HG02623 (cell line): ENCODE measurements at regions not wholly inside any gene's neighbourhood (a gene's known extent, or its start where the extent isn't known, plus 50 kb on each side); places are given as distances from the start of the nearest gene placed in this dataset.

Source experiments
- ATAC-seq: cut with Tn5 transposase; IDR thresholded peaks from one replicate; pipeline ENCODE4 v1.9.1; 2021; ENCODE audit warnings: moderate library complexity; ENCODE audit not compliant: unreplicated experiment

GRCh38 chr18:73746101-73746500 is 401.5 kb downstream of the FBXO15 start:
- no peak for ATAC-seq

DNA sequence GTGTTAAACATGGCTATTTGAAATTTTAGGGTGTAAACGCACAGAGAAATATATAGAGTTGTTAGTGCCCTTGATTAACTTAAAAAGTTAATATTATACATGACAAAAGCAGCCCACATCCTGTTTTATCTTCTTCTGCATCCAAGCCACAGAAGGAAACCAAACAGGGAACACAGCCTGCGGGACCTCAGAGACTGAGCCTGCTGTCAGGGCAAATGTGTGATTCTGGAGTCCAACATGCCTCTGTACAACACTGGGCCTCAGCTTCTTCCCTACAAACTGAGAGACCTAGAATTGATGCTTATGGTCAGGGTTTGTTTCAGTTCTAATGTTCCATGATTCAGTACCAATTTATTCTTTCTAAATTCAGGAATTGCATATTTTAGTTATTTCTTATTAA is 404.7 kb downstream of the FBXO15 start:
- no peak for ATAC-seq

- ATAC-seq: no peak
Observed at GRCh38 chr18:73741946-73742345, 405.7 kb downstream of the FBXO15 start.

- no peak for ATAC-seq
Observed at GRCh38 chr18:73739098-73739497, 408.5 kb downstream of the FBXO15 start.

GRCh38 chr18:73737990-73738389 is 409.6 kb downstream of the FBXO15 start:
- no peak for ATAC-seq

- no peak for ATAC-seq
Observed at GRCh38 chr18:73735836-73736235, 411.8 kb downstream of the FBXO15 start.

GRCh38 chr18:73733806-73734314 is 413.8 kb downstream of the FBXO15 start:
- no peak for ATAC-seq

DNA sequence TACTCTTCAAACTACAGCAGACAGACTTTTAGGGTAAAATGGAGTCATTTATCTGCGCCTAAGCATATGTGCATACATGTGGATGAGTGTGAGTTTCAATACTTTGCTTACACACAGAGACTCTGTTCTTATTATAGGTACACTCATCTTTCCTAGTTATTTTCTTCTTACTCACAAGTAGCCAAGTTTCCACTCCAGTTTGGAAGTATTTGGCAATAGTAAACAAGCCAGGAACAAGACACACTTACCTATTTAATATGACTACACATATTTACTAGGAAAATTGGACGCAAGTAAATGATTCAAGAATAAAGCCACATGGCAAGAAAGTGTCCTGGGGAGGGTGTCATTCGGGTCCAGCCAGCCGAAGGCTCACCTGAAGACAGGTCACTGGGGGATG is 414.3 kb downstream of the FBXO15 start:
- ATAC-seq: no peak

DNA sequence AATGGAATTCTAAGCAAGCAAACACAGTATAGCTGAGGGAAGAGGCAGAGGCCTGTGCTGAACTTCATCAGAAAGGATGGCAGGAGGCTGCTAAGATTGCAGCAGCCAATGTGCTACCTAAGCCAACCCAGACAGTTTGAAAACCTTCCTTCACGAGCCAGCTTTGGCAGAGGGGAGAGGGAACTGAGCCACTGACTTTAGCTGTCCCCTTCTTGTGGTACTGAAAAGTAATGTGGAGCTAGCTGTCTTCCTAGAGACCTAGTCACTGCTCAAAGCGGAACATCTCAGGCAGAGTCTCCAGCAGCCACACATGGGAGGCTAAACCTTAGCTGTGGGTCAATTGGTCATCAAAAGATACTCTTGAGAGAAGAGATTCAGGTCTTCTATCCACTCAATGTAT is 419.0 kb downstream of the FBXO15 start:
- ATAC-seq: no peak

DNA sequence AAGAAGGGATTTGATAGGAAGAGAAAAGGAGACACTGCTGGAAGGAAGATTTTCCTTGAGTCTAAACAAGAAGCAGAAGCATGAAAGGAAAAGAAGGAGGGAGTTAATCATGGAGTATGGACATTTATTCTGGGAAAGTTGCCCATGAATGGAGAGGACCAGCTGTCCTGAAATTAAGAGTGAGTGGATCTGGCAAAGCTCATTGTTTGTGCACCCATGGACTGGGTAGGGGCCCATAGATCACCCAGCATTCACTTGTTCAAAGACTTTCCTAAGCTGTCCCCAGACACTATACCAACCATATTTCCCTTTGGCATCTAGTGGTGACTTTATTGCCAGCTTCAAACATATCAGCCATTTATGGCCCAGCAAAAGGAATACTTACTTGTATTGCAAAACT is 422.7 kb downstream of the FBXO15 start:
- no peak for ATAC-seq

GRCh38 chr18:73719611-73720010 is 428.0 kb downstream of the FBXO15 start:
- ATAC-seq: no peak

DNA sequence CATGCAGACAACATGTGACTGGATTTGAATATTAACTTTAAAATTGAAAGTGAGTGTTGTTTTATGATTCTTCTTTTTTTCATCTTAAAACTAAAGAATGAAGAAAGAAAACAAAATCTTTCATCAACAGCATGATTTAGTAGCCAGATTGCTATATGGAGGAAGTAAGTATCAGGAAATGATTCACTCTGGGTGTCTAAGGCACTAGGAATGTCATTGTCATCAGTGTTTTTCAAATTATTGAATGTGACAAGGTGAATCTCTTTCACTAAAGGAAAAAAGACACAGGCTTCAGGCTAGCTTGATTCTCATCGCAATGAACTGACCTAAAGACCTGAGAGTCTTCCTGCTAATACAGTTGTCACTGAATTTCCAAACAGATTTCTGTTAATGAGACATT is 430.1 kb downstream of the FBXO15 start:
- no peak for ATAC-seq

GRCh38 chr18:73715210-73715670 is 432.4 kb downstream of the FBXO15 start:
- no peak for ATAC-seq

GRCh38 chr18:73714466-73714865 is 433.2 kb downstream of the FBXO15 start:
- ATAC-seq: no peak

- no peak for ATAC-seq
Observed at GRCh38 chr18:73711256-73711655, 436.4 kb downstream of the FBXO15 start.

DNA sequence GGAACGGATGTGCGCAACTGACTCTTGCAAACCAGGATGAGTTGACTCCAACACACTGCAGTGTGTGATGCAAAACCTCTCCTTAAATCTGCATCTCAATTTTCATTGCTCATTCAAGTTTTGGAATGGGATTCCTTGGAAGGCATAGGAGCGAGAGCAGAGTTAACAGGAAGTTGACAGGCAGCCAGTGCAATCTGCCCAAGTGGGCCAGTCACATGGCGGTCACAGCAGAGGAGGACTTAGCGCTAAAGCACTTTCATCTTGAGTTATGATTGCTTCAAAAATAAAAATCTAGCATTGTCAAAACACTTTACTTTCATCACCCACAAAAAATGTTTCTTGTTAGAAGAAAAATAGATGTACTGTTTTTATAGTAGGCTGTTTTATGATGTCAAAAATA is 439.0 kb downstream of the FBXO15 start:
- no peak for ATAC-seq

DNA sequence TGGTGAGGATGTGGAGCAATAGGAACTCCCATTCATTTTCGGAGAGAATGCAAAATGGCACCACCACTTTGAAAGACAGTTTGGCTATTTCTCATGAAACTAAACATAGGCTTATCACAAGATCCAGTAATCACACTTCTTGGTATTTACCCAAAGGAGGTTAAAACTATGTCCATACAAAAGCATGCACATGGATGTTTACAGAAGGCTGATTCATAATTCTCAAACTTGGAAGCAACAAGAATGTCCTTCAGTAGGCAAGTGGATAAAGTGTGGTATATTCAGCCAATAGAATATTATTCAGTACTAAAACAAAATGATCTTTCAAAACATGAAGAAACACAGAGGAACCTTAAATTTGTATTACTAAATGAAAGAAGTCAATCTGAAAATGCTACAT is 440.6 kb downstream of the FBXO15 start:
- no peak for ATAC-seq

GRCh38 chr18:73697353-73697752 is 450.3 kb downstream of the FBXO15 start:
- ATAC-seq: no peak

- no peak for ATAC-seq
Observed at GRCh38 chr18:73696698-73697097, 450.9 kb downstream of the FBXO15 start.

DNA sequence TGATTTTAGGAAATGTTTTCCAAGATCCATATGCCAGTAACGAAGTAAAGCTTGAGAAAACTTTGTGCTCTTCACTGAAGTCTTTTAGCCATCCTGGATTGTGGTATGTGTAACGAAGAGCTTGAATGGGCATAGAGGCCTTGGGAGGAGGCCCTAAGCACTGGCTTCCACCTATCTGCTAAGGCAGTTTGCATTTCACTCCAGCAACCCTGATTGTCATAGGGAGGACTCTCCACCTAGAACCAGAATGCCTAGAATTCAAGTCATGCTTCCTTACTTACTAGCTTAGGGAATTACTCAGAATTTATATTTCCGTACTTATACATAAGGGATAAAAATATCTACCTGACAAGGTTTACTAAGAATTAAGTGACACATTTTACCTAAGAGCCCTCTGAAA is 451.5 kb downstream of the FBXO15 start:
- no peak for ATAC-seq

GRCh38 chr18:73693091-73693490 is 454.5 kb downstream of the FBXO15 start:
- no peak for ATAC-seq

DNA sequence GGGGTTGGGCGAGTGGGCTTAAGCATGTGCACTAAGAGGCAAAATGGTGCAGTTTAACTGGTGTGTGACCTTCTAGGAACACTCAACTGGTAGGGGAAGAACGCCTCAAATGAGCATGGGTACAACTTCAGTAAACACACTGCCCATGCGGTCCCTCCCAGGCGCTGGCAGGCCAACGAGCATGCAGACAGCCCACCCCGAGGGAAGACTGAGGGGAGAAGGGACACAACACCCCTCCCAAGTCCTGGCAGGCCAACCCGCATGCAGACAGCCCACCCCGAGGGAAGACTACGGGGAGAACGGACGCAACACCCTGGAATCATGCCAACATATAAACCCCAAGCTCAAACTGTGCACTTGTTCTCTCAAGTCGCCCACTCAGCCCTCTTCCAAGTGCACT is 456.0 kb downstream of the FBXO15 start:
- ATAC-seq: no peak

DNA sequence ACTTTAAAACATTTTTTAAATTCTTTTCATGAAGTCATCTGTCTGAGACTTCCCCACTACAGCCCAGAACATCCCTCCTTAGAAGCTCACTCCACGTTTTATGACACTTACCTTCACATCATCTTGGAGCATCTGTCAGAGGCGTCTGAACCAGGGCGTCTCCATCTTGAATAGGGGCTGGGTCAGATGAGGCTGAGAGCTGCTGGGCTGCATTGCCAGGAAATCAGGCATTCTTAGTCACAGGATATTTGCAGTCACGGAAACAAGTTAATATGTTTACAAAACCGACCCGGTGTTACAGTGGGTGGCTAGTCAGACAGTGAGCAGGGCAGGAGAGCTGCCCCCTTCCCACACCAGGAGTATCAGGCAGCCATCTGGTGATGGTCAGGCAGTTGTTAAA is 456.5 kb downstream of the FBXO15 start:
- no peak for ATAC-seq

DNA sequence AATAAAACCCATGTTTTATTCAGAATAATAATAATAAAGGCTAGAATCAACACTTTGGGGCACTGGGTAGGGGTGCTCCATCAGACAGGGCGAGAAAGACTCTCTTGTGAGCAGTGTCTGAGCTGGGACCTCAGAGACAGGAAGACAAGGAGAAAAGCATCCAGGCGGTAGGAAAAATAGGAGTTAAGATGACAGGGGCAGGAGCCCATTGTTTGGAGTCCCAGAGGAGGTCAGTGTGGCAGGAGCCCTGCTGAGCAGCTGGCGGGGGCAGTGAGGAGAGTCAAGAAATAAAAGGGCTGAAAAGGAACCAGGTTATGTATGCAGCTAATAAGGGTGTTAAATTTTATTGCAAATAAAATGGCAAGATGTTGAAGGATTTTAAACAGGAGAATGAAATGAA is 457.4 kb downstream of the FBXO15 start:
- no peak for ATAC-seq
